ENCODE measurements at regions not wholly inside any gene's neighbourhood (a gene's known extent, or its start where the extent isn't known, plus 50 kb on each side); places are given as distances from the start of the nearest gene placed in this dataset.

DNA sequence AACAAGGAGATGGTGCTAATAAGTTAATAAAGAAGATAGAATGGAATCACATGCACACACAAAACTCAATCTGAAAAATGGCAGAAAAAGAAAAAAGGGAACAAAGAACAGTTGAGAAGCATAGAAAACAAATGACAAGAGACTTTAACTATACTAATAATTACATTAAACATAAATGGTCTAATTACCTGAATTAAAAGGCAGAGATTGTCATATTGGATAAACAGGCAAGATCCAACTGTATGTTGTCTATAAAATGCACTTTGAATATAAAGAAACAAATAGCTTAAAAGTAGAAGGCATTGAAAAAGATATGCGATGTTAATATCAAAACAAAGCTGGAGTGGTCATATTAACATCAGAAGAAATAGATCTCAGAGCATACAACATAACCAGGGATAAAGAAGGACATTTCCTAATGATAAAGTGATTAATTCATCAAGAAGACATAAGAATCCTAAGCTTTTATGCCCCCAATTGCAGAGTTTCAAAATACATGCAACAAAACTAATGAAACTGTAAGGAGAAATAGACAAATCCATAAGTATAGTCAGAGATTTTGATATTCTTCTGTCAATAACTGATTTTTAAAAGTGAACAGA lies 293.5 kb downstream of the PTPRU start:
- no peak overlapping the region for H3K4me3 ChIP-seq
- H3K27me3 ChIP-seq: no peaks in the 10 kb centered on the region
- intact Hi-C loops (cut with DNase I): no loop called here
- no peaks in the 10 kb centered on the region for H3K36me3 ChIP-seq
- TF ChIP-seq, protein P1, sequence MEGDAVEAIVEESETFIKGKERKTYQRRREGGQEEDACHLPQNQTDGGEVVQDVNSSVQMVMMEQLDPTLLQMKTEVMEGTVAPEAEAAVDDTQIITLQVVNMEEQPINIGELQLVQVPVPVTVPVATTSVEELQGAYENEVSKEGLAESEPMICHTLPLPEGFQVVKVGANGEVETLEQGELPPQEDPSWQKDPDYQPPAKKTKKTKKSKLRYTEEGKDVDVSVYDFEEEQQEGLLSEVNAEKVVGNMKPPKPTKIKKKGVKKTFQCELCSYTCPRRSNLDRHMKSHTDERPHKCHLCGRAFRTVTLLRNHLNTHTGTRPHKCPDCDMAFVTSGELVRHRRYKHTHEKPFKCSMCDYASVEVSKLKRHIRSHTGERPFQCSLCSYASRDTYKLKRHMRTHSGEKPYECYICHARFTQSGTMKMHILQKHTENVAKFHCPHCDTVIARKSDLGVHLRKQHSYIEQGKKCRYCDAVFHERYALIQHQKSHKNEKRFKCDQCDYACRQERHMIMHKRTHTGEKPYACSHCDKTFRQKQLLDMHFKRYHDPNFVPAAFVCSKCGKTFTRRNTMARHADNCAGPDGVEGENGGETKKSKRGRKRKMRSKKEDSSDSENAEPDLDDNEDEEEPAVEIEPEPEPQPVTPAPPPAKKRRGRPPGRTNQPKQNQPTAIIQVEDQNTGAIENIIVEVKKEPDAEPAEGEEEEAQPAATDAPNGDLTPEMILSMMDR (IDR thresholded peaks at IDR 0.05): no peak
- DNase-seq (ENCODE audit: low spot score in 2 of 2): no peak
- peaks cover 0 to 15% of the 10 kb centered on the region in 2 donors for H3K9me3 ChIP-seq
- no peaks in the 10 kb centered on the region for H3K4me1 ChIP-seq
- H3K27ac ChIP-seq: no peak overlapping the region

DNA sequence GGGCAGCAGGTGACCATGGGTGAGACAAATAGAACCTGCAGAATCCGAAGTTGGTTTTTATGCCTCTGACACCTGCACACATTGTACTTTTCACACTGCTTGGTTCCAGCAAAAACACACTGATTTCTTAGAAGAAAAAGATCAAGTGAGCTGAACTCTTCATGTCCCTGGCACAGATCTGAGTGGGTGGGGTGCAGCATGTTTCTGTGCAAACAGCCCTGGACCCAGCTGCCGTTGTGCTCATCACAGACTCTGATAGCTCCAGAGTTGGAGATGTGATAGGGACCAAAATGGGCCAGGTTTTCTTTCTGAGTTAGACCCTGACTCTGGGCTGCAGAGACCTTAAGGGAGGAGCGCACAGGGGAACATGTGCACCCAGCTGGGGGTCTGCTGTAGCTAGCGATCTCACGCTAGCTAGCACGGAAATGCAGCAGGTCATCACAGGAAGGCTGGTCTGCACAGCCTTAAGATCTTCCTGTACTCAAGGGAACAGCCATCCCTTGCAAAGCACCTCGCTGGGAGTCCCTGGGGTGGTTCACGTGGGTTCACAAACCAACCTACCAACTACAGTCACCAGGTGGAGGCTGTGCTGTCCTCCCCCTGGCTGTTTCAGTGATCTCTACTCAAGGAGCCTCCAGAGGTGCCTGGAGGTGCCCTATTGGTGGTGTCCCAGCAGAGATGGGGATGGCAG lies 291.1 kb downstream of the PTPRU start:
- H3K4me1 ChIP-seq: no peaks in the 10 kb centered on the region
- H3K27ac ChIP-seq: no peak overlapping the region
- no peaks in the 10 kb centered on the region for H3K36me3 ChIP-seq
- H3K9me3 ChIP-seq: peaks cover 0 to 15% of the 10 kb centered on the region in 2 donors
- intact Hi-C loops (cut with DNase I): no loop called here
- no peak overlapping the region for H3K4me3 ChIP-seq
- peak in 1 of 2 donors; percentile 33 for DNase-seq (ENCODE audit: low spot score in 2 of 2)
- H3K27me3 ChIP-seq: no peaks in the 10 kb centered on the region
- TF ChIP-seq, protein P1 (IDR thresholded peaks at IDR 0.05): no peak

DNA sequence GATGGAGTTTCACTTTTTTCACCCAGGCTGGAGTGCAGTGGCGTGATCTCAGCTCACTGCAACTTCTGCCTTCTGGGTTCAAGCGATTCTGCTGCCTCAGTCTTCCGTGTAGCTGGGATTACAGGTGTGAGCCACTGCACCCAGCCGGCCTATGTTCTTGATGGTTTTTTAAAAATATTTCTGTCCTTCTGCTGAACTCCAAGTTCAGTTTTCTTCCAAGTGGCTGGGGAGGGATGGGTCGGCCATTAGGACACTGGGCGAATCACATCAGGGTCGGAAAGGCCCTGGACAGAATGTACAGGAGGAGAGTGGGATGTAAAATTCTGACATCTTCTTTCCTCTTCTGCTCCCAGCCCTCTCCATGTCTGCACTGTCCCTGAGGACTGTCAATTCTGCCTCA lies 289.6 kb downstream of the PTPRU start:
- intact Hi-C loops (cut with DNase I): no loop called here
- H3K9me3 ChIP-seq: peaks cover 0 to 15% of the 10 kb centered on the region in 2 donors
- H3K27me3 ChIP-seq: no peaks in the 10 kb centered on the region
- H3K36me3 ChIP-seq: no peaks in the 10 kb centered on the region
- H3K4me3 ChIP-seq: no peak overlapping the region
- TF ChIP-seq, protein P1 (IDR thresholded peaks at IDR 0.05): no peak
- DNase-seq (ENCODE audit: low spot score in 2 of 2): peak in 1 of 2 donors; percentile 31
- H3K27ac ChIP-seq: no peak overlapping the region
- no peaks in the 10 kb centered on the region for H3K4me1 ChIP-seq

DNA sequence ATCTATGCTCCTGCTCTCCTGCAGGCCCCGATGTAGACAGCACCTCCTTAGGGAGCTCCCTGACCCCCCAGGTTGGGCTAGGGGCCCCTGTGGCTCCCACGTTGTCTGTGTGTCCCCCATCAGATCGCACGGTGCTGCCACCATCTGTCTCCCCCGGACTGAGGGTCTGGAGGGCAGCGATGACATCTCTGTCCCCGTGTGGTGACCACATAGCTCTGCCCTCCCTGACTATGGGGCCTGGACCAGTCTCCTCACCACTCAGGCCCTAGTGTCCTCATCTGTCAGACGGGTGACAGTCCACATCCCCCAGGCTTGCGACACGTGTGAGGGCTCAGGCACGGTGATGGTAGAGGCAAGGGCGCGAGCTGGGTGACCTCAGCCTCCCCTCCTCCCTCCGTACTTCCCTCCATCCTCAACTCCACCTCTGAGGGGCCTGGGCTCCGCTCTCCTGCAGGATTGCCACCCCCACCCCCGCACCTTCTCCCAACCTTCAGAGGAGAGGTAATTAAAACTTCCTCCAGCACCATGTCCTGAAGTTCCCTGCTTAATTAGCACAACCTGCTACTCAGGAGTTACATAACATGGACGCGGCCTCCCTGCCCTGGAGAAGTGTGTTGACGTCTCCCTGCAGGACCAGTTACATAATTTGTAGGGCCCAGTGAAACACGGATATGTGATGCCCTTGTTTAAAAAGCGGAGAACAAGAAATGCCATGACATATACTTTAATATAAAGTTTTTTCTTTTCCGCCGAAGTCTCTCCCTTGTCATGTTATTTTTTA lies 288.2 kb downstream of the PTPRU start:
- H3K27ac ChIP-seq: no peak overlapping the region
- no peaks in the 10 kb centered on the region for H3K4me1 ChIP-seq
- no peaks in the 10 kb centered on the region for H3K27me3 ChIP-seq
- peak in 1 of 2 donors; percentile 56 for DNase-seq (ENCODE audit: low spot score in 2 of 2)
- H3K9me3 ChIP-seq: peaks cover 0 to 4% of the 10 kb centered on the region in 2 donors
- no peak overlapping the region for H3K4me3 ChIP-seq
- intact Hi-C loops (cut with DNase I): no loop called here
- H3K36me3 ChIP-seq: no peaks in the 10 kb centered on the region
- TF ChIP-seq, protein P1 (IDR thresholded peaks at IDR 0.05): no peak

DNA sequence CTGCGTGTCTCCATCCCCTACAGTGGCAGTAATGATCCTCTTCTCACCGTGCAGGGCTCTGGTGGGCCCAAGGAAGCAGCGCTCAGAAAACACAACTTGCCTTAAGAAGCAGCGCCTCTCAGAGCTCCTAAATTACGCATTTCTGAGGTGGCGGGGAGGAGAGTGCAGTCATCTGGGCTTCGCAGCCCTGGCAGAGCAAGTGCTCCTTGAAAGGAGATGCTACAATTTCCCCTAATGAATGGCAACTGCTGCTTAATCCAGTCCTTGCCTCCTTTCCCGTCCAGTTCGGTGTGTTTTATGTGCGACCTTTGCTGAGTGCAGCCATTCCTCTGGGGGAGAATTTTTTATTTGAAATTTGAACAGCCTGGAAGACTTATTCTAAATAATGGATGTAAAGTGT lies 287.3 kb downstream of the PTPRU start:
- intact Hi-C loops (cut with DNase I): no loop called here
- no peak overlapping the region for H3K27ac ChIP-seq
- H3K4me1 ChIP-seq: no peaks in the 10 kb centered on the region
- H3K27me3 ChIP-seq: no peaks in the 10 kb centered on the region
- H3K36me3 ChIP-seq: no peaks in the 10 kb centered on the region
- DNase-seq (ENCODE audit: low spot score in 2 of 2): no peak
- no peaks in the 10 kb centered on the region for H3K9me3 ChIP-seq
- H3K4me3 ChIP-seq: no peak overlapping the region
- TF ChIP-seq, protein P1 (IDR thresholded peaks at IDR 0.05): no peak
